Hepatocyte (in vitro differentiated cells): ENCODE measurements at regions not wholly inside any gene's neighbourhood (a gene's known extent, or its start where the extent isn't known, plus 50 kb on each side); places are given as distances from the start of the nearest gene placed in this dataset.

Source experiments
- DNase-seq: peaks from one replicate; pipeline ENCODE4 v3.0.0-alpha.2; 2016; ENCODE audit warnings: low spot score
- H2AFZ ChIP-seq: fragments of 200-600 bp; sonication (generic); 2 replicates; pipeline ENCODE4 v1.6.0; 2016; ENCODE audit warnings: antibody characterized with exemption, mild to moderate bottlenecking
- H3K27ac ChIP-seq: fragments of 200-600 bp; sonication (generic); 2 replicates; pipeline ENCODE4 v1.5.1; 2016; ENCODE audit warnings: mild to moderate bottlenecking
- H3K27me3 ChIP-seq: fragments of 200-600 bp; sonication (generic); 2 replicates; pipeline ENCODE4 v1.6.1; 2016
- H3K36me3 ChIP-seq: fragments of 200-600 bp; sonication (generic); replicated peaks from 2 replicates; pipeline ENCODE4 v1.5.1; 2016; ENCODE audit warnings: low read depth; ENCODE audit not compliant: insufficient read depth
- H3K4me1 ChIP-seq: fragments of 200-600 bp; sonication (generic); 2 replicates; pipeline ENCODE4 v1.5.1; 2016; ENCODE audit warnings: mild to moderate bottlenecking, moderate library complexity; ENCODE audit not compliant: insufficient read depth
- H3K4me2 ChIP-seq: fragments of 200-600 bp; sonication (generic); 2 replicates; pipeline ENCODE4 v1.6.0; 2016
- H3K4me3 ChIP-seq: fragments of 200-600 bp; sonication (generic); 2 replicates; pipeline ENCODE4 v1.5.1; 2016; ENCODE audit warnings: mild to moderate bottlenecking
- H3K79me2 ChIP-seq: fragments of 200-600 bp; sonication (generic); 2 replicates; pipeline ENCODE4 v1.6.0; 2017; ENCODE audit warnings: mild to moderate bottlenecking
- H3K9me2 ChIP-seq: fragments of 200-600 bp; sonication (generic); replicated peaks from 2 replicates; pipeline ENCODE4 v1.6.0; 2017; ENCODE audit warnings: mild to moderate bottlenecking; ENCODE audit not compliant: insufficient read depth
- H3K9me3 ChIP-seq: fragments of 200-600 bp; sonication (generic); 2 replicates; pipeline ENCODE4 v1.5.1; 2016; ENCODE audit warnings: low read depth, mild to moderate bottlenecking
- H4K20me1 ChIP-seq: fragments of 200-600 bp; sonication (generic); 2 replicates; pipeline ENCODE4 v1.6.0; 2016; ENCODE audit warnings: mild to moderate bottlenecking; ENCODE audit not compliant: insufficient read depth, poor library complexity, severe bottlenecking
- CTCF ChIP-seq: fragments of 200-600 bp; sonication (generic); IDR thresholded peaks from 2 replicates; pipeline ENCODE4 v1.5.1; 2016; ENCODE audit warnings: antibody characterized with exemption, mild to moderate bottlenecking; ENCODE audit not compliant: poor library complexity
- EZH2 ChIP-seq: fragments of 200-600 bp; sonication (generic); IDR thresholded peaks from 2 replicates; pipeline ENCODE4 v1.6.1; 2016; ENCODE audit warnings: antibody characterized with exemption, mild to moderate bottlenecking, borderline replicate concordance
- EZH2phosphoT487 ChIP-seq: fragments of 200-600 bp; sonication (generic); IDR thresholded peaks from one replicate; pipeline ENCODE4 v1.6.1; 2018; ENCODE audit warnings: antibody characterized with exemption, mild to moderate bottlenecking, low read depth, moderate library complexity; ENCODE audit not compliant: unreplicated experiment, severe bottlenecking
- WGBS: methylation state at CpG from one replicate; pipeline ENCODE4 v1.1.6; 2016; ENCODE audit warnings: low lambda C conversion rate; ENCODE audit errors: missing lambda C conversion rate; 5-methylcytosine and 5-hydroxymethylcytosine counted together

- no peaks in the 10 kb centered on the region for H3K27me3 ChIP-seq
- 92% methylated on average over 4 of the region's 4 CpGs for WGBS
- no peaks in the 10 kb centered on the region for H3K79me2 ChIP-seq
Measured at GRCh38 chr2:167386694-167387093, 498.4 kb downstream of the XIRP2 start.

GRCh38 chr2:167383610-167384194 lies 495.4 kb downstream of the XIRP2 start:
- no peaks in the 10 kb centered on the region for H3K9me2 ChIP-seq
- no peaks in the 10 kb centered on the region for H3K79me2 ChIP-seq
- no peaks in the 10 kb centered on the region for H3K27me3 ChIP-seq
- no peaks in the 10 kb centered on the region for H3K36me3 ChIP-seq
- no peak overlapping the region for H3K4me3 ChIP-seq
- 78% methylated on average over 8 of the region's 8 CpGs for WGBS
- no peak overlapping the region for H3K4me2 ChIP-seq
- no peak overlapping the region for H2AFZ ChIP-seq
- H3K27ac ChIP-seq = no peak overlapping the region
- DNase-seq = no peak
- H3K9me3 ChIP-seq = no peaks in the 10 kb centered on the region
- H4K20me1 ChIP-seq = no peaks in the 10 kb centered on the region
- no peaks in the 10 kb centered on the region for H3K4me1 ChIP-seq
- TF ChIP-seq CTCF (no peak), EZH2 (no peak), EZH2phosphoT487 (no peak)

More at GRCh38 chr2:167386694-167387093, 498.4 kb downstream of the XIRP2 start:
- Histone ChIP-seq H2AFZ (no peak overlapping the region), H3K9me2 (no peaks in the 10 kb centered on the region), H3K27ac (no peak overlapping the region), H3K36me3 (no peaks in the 10 kb centered on the region), H3K4me2 (no peak overlapping the region), H3K4me1 (no peaks in the 10 kb centered on the region), H4K20me1 (no peaks in the 10 kb centered on the region), H3K4me3 (no peak overlapping the region), H3K9me3 (no peaks in the 10 kb centered on the region)
- no peak for TF ChIP-seq CTCF
- TF ChIP-seq EZH2phosphoT487 = no peak
- TF ChIP-seq EZH2 = no peak
- DNase-seq = no peak

- Histone ChIP-seq H3K27ac (no peak overlapping the region), H3K4me3 (no peak overlapping the region), H3K9me3 (no peaks in the 10 kb centered on the region), H3K79me2 (no peaks in the 10 kb centered on the region), H3K4me2 (no peak overlapping the region), H2AFZ (no peak overlapping the region), H3K9me2 (no peaks in the 10 kb centered on the region), H4K20me1 (no peaks in the 10 kb centered on the region), H3K36me3 (no peaks in the 10 kb centered on the region), H3K4me1 (no peaks in the 10 kb centered on the region), H3K27me3 (no peaks in the 10 kb centered on the region)
- 90% methylated on average over 2 of the region's 2 CpGs for WGBS
- DNase-seq = no peak
- TF ChIP-seq CTCF (no peak), EZH2phosphoT487 (no peak), EZH2 (no peak)
Measured at GRCh38 chr2:167381349-167381748, 493.1 kb downstream of the XIRP2 start.
